ENCODE measurements at regions not wholly inside any gene's neighbourhood (a gene's known extent, or its start where the extent isn't known, plus 50 kb on each side); places are given as distances from the start of the nearest gene placed in this dataset.

DNA sequence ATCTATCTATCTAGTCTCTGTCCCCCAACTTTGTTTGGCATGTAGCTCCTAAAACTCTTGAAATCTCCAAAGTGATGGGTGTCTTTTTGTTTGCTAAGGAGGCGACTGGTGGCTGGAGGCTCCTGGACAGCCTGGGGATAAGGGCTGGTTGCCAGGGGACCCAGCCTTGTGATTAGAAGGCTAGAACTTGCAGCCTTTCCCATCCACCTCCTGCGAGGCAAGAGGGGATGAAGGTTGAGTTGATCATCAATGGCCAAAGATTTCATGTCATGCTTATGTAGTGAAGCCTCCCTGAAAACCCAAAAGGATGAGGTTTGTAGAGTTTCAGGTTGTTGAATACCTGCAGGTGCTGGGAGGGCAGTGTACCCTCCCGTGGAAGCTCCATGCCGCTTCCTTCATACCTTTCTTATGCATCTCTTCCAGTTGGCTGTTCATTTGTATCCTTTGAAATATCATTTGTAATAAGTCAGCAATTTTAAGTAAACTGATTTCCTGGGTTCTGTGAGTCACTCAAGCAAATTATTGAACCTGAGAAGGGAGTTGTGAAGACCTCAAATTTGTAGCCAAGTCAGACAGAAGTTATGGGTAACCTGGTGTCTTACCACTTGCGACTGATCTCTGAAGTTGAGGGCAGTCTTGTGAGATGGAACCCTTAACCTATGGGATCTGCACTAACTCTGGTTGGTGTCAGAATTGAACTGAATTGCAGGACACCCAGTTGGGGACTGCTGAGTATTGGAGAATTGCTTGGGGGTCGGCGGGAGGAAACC, 202.4 kb downstream of the SEC14L1 start:
- H3K27me3 ChIP-seq, result no peaks in the 10 kb centered on the region
- intact Hi-C loops (cut with DNase I), result loop anchor here in 1 of 10 donors (5.0 kb wide), 1 partner anchor 44 kb away; no protein-coding TSS in a partner anchor
- peak overlapping the region in 1 of 12 donors; percentile 83 for H3K27ac ChIP-seq
- H3K9me3 ChIP-seq, result peaks cover 0 to 10% (median 0%) of the 10 kb centered on the region in 12 donors
- H3K36me3 ChIP-seq, result no peaks in the 10 kb centered on the region
- peaks cover 0 to 38% (median 4%) of the 10 kb centered on the region in 12 donors for H3K4me1 ChIP-seq
- ATAC-seq, result no peak
- TF ChIP-seq, protein P1, sequence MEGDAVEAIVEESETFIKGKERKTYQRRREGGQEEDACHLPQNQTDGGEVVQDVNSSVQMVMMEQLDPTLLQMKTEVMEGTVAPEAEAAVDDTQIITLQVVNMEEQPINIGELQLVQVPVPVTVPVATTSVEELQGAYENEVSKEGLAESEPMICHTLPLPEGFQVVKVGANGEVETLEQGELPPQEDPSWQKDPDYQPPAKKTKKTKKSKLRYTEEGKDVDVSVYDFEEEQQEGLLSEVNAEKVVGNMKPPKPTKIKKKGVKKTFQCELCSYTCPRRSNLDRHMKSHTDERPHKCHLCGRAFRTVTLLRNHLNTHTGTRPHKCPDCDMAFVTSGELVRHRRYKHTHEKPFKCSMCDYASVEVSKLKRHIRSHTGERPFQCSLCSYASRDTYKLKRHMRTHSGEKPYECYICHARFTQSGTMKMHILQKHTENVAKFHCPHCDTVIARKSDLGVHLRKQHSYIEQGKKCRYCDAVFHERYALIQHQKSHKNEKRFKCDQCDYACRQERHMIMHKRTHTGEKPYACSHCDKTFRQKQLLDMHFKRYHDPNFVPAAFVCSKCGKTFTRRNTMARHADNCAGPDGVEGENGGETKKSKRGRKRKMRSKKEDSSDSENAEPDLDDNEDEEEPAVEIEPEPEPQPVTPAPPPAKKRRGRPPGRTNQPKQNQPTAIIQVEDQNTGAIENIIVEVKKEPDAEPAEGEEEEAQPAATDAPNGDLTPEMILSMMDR (IDR thresholded peaks at IDR 0.05), result no peak
- TF ChIP-seq POLR2A (IDR thresholded peaks at IDR 0.05), result no peak
- WGBS, 4 donors, result 93 to 96% (median 95%) methylated on average over 7 of the region's 7 CpGs
- peak overlapping the region in 1 of 12 donors; percentile 23 for H3K4me3 ChIP-seq
- DNase-seq, result peak in 1 of 5 donors; percentile 2

GRCh38 chr17:77344038-77344437, 203.3 kb downstream of the SEC14L1 start:
- Histone ChIP-seq H3K27ac (no peak overlapping the region), H3K27me3 (no peaks in the 10 kb centered on the region), H3K4me1 (peaks cover 0 to 46% (median 4%) of the 10 kb centered on the region in 12 donors), H3K36me3 (no peaks in the 10 kb centered on the region), H3K9me3 (peaks cover 0 to 10% (median 0%) of the 10 kb centered on the region in 12 donors), H3K4me3 (no peak overlapping the region)
- ATAC-seq, result no peak
- WGBS, 4 donors, result 95 to 98% (median 97%) methylated on average over 5 of the region's 5 CpGs
- intact Hi-C loops (cut with DNase I), result loop anchor here in 1 of 10 donors (5.0 kb wide), 1 partner anchor 43 kb away; no protein-coding TSS in a partner anchor
- no peak for TF ChIP-seq POLR2A (IDR thresholded peaks at IDR 0.05)
- TF ChIP-seq, protein P1 (IDR thresholded peaks at IDR 0.05), result no peak
- no peak for DNase-seq

DNA sequence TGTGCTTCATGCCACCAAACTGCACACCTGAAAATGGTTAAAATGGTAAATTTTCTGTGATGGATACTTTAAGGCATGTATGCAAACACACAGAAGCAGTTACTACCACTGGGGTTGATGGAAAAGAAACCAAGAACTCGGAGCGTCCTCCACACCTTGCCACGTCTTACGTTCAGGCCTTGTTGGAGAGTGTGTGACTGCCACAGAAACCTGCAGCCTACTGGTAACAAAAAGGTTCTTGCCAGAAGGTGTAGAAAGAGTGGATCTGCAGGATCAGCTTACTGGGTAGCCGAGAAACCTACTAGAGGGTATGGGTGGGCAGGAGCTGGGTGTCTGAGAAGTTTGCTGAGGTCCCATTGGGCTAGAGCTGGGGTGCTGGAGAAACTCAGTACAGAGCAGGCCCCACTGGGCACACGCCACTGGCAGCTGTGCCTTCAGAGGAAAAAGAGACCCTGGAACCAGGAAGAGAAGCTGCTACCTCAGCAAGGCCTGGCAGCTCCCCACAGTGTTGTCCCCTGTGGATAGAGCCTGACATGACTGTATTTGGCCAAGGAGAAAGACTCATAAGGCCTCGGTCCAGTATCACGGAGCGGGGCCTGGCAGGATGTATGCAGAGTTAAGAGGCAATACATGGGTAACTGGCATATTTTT, 204.6 kb downstream of the SEC14L1 start:
- peaks cover 0 to 53% (median 11%) of the 10 kb centered on the region in 12 donors for H3K4me1 ChIP-seq
- ATAC-seq, result peak in 2 of 4 donors; percentile 18 to 33
- TF ChIP-seq, protein P1 (IDR thresholded peaks at IDR 0.05), result no peak
- TF ChIP-seq POLR2A (IDR thresholded peaks at IDR 0.05), result no peak
- whole genome bisulfite sequencing, 4 donors, result 80 to 89% (median 85%) methylated on average over 9 of the region's 9 CpGs
- DNase-seq, result peak in 3 of 5 donors; percentile 9 to 26 (median 15)
- no peaks in the 10 kb centered on the region for H3K36me3 ChIP-seq
- H3K9me3 ChIP-seq, result peaks cover 0 to 10% (median 0%) of the 10 kb centered on the region in 12 donors
- H3K27me3 ChIP-seq, result no peaks in the 10 kb centered on the region
- intact Hi-C loops (cut with DNase I), result loop anchor here in 1 of 10 donors (5.0 kb wide), 1 partner anchor 147 kb away; no protein-coding TSS in a partner anchor
- no peak overlapping the region for H3K4me3 ChIP-seq
- no peak overlapping the region for H3K27ac ChIP-seq

- Histone ChIP-seq H3K9me3 (peaks cover 0 to 10% (median 0%) of the 10 kb centered on the region in 12 donors), H3K4me3 (no peak overlapping the region), H3K36me3 (no peaks in the 10 kb centered on the region), H3K4me1 (peaks cover 4 to 51% (median 22%) of the 10 kb centered on the region in 12 donors), H3K27me3 (no peaks in the 10 kb centered on the region), H3K27ac (no peak overlapping the region)
- intact Hi-C loops (cut with DNase I), result loop anchor here in 1 of 10 donors (5.0 kb wide), 1 partner anchor 146 kb away; no protein-coding TSS in a partner anchor
- WGBS, 4 donors, result 97 to 100% (median 98%) methylated on average over 3 of the region's 3 CpGs
- TF ChIP-seq, protein P1 (IDR thresholded peaks at IDR 0.05), result no peak
- no peak for TF ChIP-seq POLR2A (IDR thresholded peaks at IDR 0.05)
- peak in 1 of 5 donors; percentile 5 for DNase-seq
- no peak for ATAC-seq
Measured at GRCh38 chr17:77346765-77347164, 206.0 kb downstream of the SEC14L1 start.
